ENCODE measurements at regions not wholly inside any gene's neighbourhood (a gene's known extent, or its start where the extent isn't known, plus 50 kb on each side); places are given as distances from the start of the nearest gene placed in this dataset.

GRCh38 chr10:36200577-36200976, 558.5 kb upstream of the FZD8 start:
- TF ChIP-seq, protein P1, sequence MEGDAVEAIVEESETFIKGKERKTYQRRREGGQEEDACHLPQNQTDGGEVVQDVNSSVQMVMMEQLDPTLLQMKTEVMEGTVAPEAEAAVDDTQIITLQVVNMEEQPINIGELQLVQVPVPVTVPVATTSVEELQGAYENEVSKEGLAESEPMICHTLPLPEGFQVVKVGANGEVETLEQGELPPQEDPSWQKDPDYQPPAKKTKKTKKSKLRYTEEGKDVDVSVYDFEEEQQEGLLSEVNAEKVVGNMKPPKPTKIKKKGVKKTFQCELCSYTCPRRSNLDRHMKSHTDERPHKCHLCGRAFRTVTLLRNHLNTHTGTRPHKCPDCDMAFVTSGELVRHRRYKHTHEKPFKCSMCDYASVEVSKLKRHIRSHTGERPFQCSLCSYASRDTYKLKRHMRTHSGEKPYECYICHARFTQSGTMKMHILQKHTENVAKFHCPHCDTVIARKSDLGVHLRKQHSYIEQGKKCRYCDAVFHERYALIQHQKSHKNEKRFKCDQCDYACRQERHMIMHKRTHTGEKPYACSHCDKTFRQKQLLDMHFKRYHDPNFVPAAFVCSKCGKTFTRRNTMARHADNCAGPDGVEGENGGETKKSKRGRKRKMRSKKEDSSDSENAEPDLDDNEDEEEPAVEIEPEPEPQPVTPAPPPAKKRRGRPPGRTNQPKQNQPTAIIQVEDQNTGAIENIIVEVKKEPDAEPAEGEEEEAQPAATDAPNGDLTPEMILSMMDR (IDR thresholded peaks at IDR 0.05; ENCODE audit: low read depth, low read length): no peak
- no peak for TF ChIP-seq EZH2phosphoT487 (IDR thresholded peaks at IDR 0.05; ENCODE audit: low read depth)

Data from OCI-LY3 (cell line).